ENCODE measurements at regions not wholly inside any gene's neighbourhood (a gene's known extent, or its start where the extent isn't known, plus 50 kb on each side); places are given as distances from the start of the nearest gene placed in this dataset.

GRCh38 chr7:12796397-12797127 is 109.1 kb downstream of the ARL4A start:
- H3K9me3 ChIP-seq (ENCODE audit: low read length), result no peaks in the 10 kb centered on the region
- BruUV-seq (replicated peaks), result no TSS peak
- no peak overlapping the region for H2AFZ ChIP-seq (ENCODE audit: low read length)
- no peaks in the 10 kb centered on the region for H3K9me2 ChIP-seq (ENCODE audit: insufficient read depth, low read length)
- H3K4me1 ChIP-seq (ENCODE audit: insufficient read depth, low read length, poor library complexity, severe bottlenecking), result no peaks in the 10 kb centered on the region
- ChIA-PET CTCF (ENCODE audit: unreplicated experiment) (no interaction called here), POLR2A (no interaction called here)
- TF ChIP-seq EZH2phosphoT487 (IDR thresholded peaks at IDR 0.05; ENCODE audit: borderline replicate concordance, low read depth, low read length), result no peak
- TF ChIP-seq CTCF (conservative IDR thresholded peaks at IDR 0.05; ENCODE audit: low read length), result no peak
- intact Hi-C loops (cut with micrococcal nuclease; ENCODE audit: unreplicated experiment), result no loop called here
- H4K20me1 ChIP-seq (ENCODE audit: insufficient read depth, low read length), result no peaks in the 10 kb centered on the region
- H3K4me3 ChIP-seq (ENCODE audit: low read depth, low read length, poor library complexity, severe bottlenecking), result no peak overlapping the region
- H3K27ac ChIP-seq (ENCODE audit: low read depth, low read length, poor library complexity, severe bottlenecking), result no peak overlapping the region
- DNase-seq (ENCODE audit: low spot score), result no peak
- H3K36me3 ChIP-seq (ENCODE audit: insufficient read depth, low read length), result no peaks in the 10 kb centered on the region
- H3K4me2 ChIP-seq (ENCODE audit: low read length), result no peak overlapping the region
- H3K79me2 ChIP-seq (ENCODE audit: insufficient read depth, low read depth, low read length), result no peaks in the 10 kb centered on the region

- Histone ChIP-seq H3K4me3 (ENCODE audit: low read depth, low read length, poor library complexity, severe bottlenecking) (no peak overlapping the region), H3K79me2 (ENCODE audit: insufficient read depth, low read depth, low read length) (no peaks in the 10 kb centered on the region), H4K20me1 (ENCODE audit: insufficient read depth, low read length) (no peaks in the 10 kb centered on the region), H3K27ac (ENCODE audit: low read depth, low read length, poor library complexity, severe bottlenecking) (no peak overlapping the region), H3K9me3 (ENCODE audit: low read length) (no peaks in the 10 kb centered on the region), H3K4me2 (ENCODE audit: low read length) (no peak overlapping the region), H3K36me3 (ENCODE audit: insufficient read depth, low read length) (no peaks in the 10 kb centered on the region), H3K4me1 (ENCODE audit: insufficient read depth, low read length, poor library complexity, severe bottlenecking) (no peaks in the 10 kb centered on the region), H3K9me2 (ENCODE audit: insufficient read depth, low read length) (no peaks in the 10 kb centered on the region), H2AFZ (ENCODE audit: low read length) (no peak overlapping the region)
- CTCF ChIA-PET (ENCODE audit: unreplicated experiment), result no interaction called here
- TF ChIP-seq EZH2phosphoT487 (IDR thresholded peaks at IDR 0.05; ENCODE audit: borderline replicate concordance, low read depth, low read length) (no peak), CTCF (conservative IDR thresholded peaks at IDR 0.05; ENCODE audit: low read length) (no peak)
- no peak for DNase-seq (ENCODE audit: low spot score)
- POLR2A ChIA-PET, result no interaction called here
- no TSS peak for BruUV-seq (replicated peaks)
- intact Hi-C loops (cut with micrococcal nuclease; ENCODE audit: unreplicated experiment), result no loop called here
Observed at GRCh38 chr7:12800486-12800885, 113.1 kb downstream of the ARL4A start.

GRCh38 chr7:12801107-12801506 is 113.7 kb downstream of the ARL4A start:
- no peaks in the 10 kb centered on the region for H3K9me3 ChIP-seq (ENCODE audit: low read length)
- no peaks in the 10 kb centered on the region for H3K4me1 ChIP-seq (ENCODE audit: insufficient read depth, low read length, poor library complexity, severe bottlenecking)
- H3K36me3 ChIP-seq (ENCODE audit: insufficient read depth, low read length), result no peaks in the 10 kb centered on the region
- H3K9me2 ChIP-seq (ENCODE audit: insufficient read depth, low read length), result no peaks in the 10 kb centered on the region
- H2AFZ ChIP-seq (ENCODE audit: low read length), result no peak overlapping the region
- H3K4me2 ChIP-seq (ENCODE audit: low read length), result no peak overlapping the region
- POLR2A ChIA-PET, result interaction anchor here (0.7 kb wide), 1 partner anchor 62 kb away, joined by 3 read pairs; no protein-coding TSS in a partner anchor
- no peak for DNase-seq (ENCODE audit: low spot score)
- H3K4me3 ChIP-seq (ENCODE audit: low read depth, low read length, poor library complexity, severe bottlenecking), result no peak overlapping the region
- CTCF ChIA-PET (ENCODE audit: unreplicated experiment), result no interaction called here
- no peak overlapping the region for H3K27ac ChIP-seq (ENCODE audit: low read depth, low read length, poor library complexity, severe bottlenecking)
- H3K79me2 ChIP-seq (ENCODE audit: insufficient read depth, low read depth, low read length), result no peaks in the 10 kb centered on the region
- no peaks in the 10 kb centered on the region for H4K20me1 ChIP-seq (ENCODE audit: insufficient read depth, low read length)
- intact Hi-C loops (cut with micrococcal nuclease; ENCODE audit: unreplicated experiment), result no loop called here
- no peak for TF ChIP-seq CTCF (conservative IDR thresholded peaks at IDR 0.05; ENCODE audit: low read length)
- TF ChIP-seq EZH2phosphoT487 (IDR thresholded peaks at IDR 0.05; ENCODE audit: borderline replicate concordance, low read depth, low read length), result no peak
- no TSS peak for BruUV-seq (replicated peaks)

Data from OCI-LY7 (cell line).